Suprapubic skin (tissue), 4 donors: ENCODE measurements at regions not wholly inside any gene's neighbourhood (a gene's known extent, or its start where the extent isn't known, plus 50 kb on each side); places are given as distances from the start of the nearest gene placed in this dataset.

Experiments used
- DNase-seq, 2 donors: peaks; one replicate each; pipeline ENCODE4 v3.0.0-alpha.2; 2019; ENCODE audit warnings: low spot score in 2 of 2
- H3K27ac ChIP-seq: fragments of 200-600 bp; sonication (generic); one replicate; pipeline ENCODE4 v1.5.1; 2019
- H3K27me3 ChIP-seq: fragments of 200-600 bp; sonication (generic); one replicate; pipeline ENCODE4 v1.5.1; 2019
- H3K36me3 ChIP-seq: fragments of 200-600 bp; sonication (generic); one replicate; pipeline ENCODE4 v1.5.1; 2019
- H3K4me1 ChIP-seq: fragments of 200-600 bp; sonication (generic); one replicate; pipeline ENCODE4 v1.5.1; 2019
- H3K4me3 ChIP-seq: fragments of 200-600 bp; sonication (generic); one replicate; pipeline ENCODE4 v1.5.1; 2019; ENCODE audit warnings: mild to moderate bottlenecking
- H3K9me3 ChIP-seq: fragments of 200-600 bp; sonication (generic); one replicate; pipeline ENCODE4 v1.5.1; 2019
- EP300 ChIP-seq: sonication (generic); formaldehyde crosslinking; IDR thresholded peaks from one replicate; pipeline ENCODE4 v1.6.1; 2017; ENCODE audit warnings: antibody characterized with exemption
- POLR2A ChIP-seq, 2 donors: fragments of 450-650 bp; IDR thresholded peaks; one replicate each; pipeline ENCODE4 v1.6.1; 2017; ENCODE audit warnings: antibody characterized with exemption in 2 of 2, mild to moderate bottlenecking in 2 of 2, moderate library complexity in 2 of 2
- POLR2AphosphoS5 ChIP-seq, 3 donors: sonication (generic); formaldehyde crosslinking; IDR thresholded peaks; one replicate each; pipeline ENCODE4 v1.6.1; 2017; ENCODE audit warnings: antibody characterized with exemption in 3 of 3
- WGBS: methylation state at CpG from one replicate; pipeline ENCODE4 v1.1.5; 2018; 5-methylcytosine and 5-hydroxymethylcytosine counted together
- TF ChIP-seq, protein P1 (sequence below), 2 donors: fragments of 200-600 bp in 1 of 2; fragments of 450-650 bp in 1 of 2; sonication (generic) in 1 of 2; IDR thresholded peaks; one replicate each; pipeline ENCODE4 v1.5.1; 2016 to 2019; ENCODE audit warnings: antibody characterized with exemption in 2 of 2, mild to moderate bottlenecking in 1 of 2, moderate library complexity in 1 of 2

GRCh38 chr6:26269531-26270485, 95.2 kb upstream of the BTN3A2 start:
- Histone ChIP-seq H3K27me3 (no peaks in the 10 kb centered on the region), H3K9me3 (no peaks in the 10 kb centered on the region), H3K4me3 (no peak overlapping the region), H3K27ac (no peak overlapping the region), H3K4me1 (peaks cover 29% of the 10 kb centered on the region), H3K36me3 (no peaks in the 10 kb centered on the region)
- no peak for DNase-seq
- TF ChIP-seq, protein P1, sequence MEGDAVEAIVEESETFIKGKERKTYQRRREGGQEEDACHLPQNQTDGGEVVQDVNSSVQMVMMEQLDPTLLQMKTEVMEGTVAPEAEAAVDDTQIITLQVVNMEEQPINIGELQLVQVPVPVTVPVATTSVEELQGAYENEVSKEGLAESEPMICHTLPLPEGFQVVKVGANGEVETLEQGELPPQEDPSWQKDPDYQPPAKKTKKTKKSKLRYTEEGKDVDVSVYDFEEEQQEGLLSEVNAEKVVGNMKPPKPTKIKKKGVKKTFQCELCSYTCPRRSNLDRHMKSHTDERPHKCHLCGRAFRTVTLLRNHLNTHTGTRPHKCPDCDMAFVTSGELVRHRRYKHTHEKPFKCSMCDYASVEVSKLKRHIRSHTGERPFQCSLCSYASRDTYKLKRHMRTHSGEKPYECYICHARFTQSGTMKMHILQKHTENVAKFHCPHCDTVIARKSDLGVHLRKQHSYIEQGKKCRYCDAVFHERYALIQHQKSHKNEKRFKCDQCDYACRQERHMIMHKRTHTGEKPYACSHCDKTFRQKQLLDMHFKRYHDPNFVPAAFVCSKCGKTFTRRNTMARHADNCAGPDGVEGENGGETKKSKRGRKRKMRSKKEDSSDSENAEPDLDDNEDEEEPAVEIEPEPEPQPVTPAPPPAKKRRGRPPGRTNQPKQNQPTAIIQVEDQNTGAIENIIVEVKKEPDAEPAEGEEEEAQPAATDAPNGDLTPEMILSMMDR (IDR thresholded peaks at IDR 0.05), result no peak
- TF ChIP-seq POLR2A (IDR thresholded peaks at IDR 0.05) (no peak), EP300 (no peak), POLR2AphosphoS5 (IDR thresholded peaks at IDR 0.05) (no peak)
- 41% methylated on average over 4 of the region's 4 CpGs for WGBS

DNA sequence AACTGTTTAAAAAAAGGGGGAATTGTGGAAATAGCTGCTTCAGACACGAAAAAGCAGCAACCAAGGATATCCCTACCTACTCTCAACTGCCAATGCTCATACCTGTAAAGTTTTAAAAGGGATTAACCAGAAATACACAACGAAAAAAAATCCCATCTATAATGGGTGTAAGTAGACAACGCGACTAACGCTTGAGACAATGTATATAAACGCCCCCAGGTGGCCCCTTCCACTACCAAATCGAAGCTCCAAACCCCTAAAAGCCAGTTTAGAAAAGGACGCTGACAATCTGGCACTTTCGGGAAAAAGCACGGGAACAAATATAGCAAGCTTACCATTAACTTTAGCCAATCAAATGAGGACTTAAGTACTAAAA, 94.5 kb upstream of the BTN3A2 start:
- H3K4me1 ChIP-seq, result peaks cover 29% of the 10 kb centered on the region
- DNase-seq, result no peak
- H3K9me3 ChIP-seq, result no peaks in the 10 kb centered on the region
- H3K27me3 ChIP-seq, result no peaks in the 10 kb centered on the region
- H3K4me3 ChIP-seq, result peak overlapping the region; percentile 59
- 26% methylated on average over 10 of the region's 10 CpGs for WGBS
- H3K27ac ChIP-seq, result no peak overlapping the region
- H3K36me3 ChIP-seq, result no peaks in the 10 kb centered on the region
- TF ChIP-seq EP300 (no peak), POLR2A (IDR thresholded peaks at IDR 0.05) (no peak)
- TF ChIP-seq, protein P1 (IDR thresholded peaks at IDR 0.05), result no peak

- peak in 1 of 3 donors; percentile 82 for TF ChIP-seq POLR2AphosphoS5 (IDR thresholded peaks at IDR 0.05)
- TF ChIP-seq POLR2A (IDR thresholded peaks at IDR 0.05), result no peak
- H3K27ac ChIP-seq, result peak overlapping the region; percentile 95
- H3K27me3 ChIP-seq, result no peaks in the 10 kb centered on the region
- H3K4me1 ChIP-seq, result peaks cover 29% of the 10 kb centered on the region
- 6% methylated on average over 22 of the region's 49 CpGs for WGBS
- H3K9me3 ChIP-seq, result no peaks in the 10 kb centered on the region
- peak in 1 of 2 donors; percentile 71 for DNase-seq
- peak overlapping the region; percentile 59 for H3K4me3 ChIP-seq
- no peaks in the 10 kb centered on the region for H3K36me3 ChIP-seq
Observed at GRCh38 chr6:26270903-26271667, 93.9 kb upstream of the BTN3A2 start.

GRCh38 chr6:26271668-26272024, 93.4 kb upstream of the BTN3A2 start:
- H3K9me3 ChIP-seq, result no peaks in the 10 kb centered on the region
- WGBS, result under 1% methylated on average over 9 of the region's 9 CpGs
- H3K36me3 ChIP-seq, result no peaks in the 10 kb centered on the region
- no peak for DNase-seq
- no peak for TF ChIP-seq EP300
- no peak for TF ChIP-seq POLR2AphosphoS5 (IDR thresholded peaks at IDR 0.05)
- TF ChIP-seq, protein P1 (IDR thresholded peaks at IDR 0.05), result no peak
- TF ChIP-seq POLR2A (IDR thresholded peaks at IDR 0.05), result no peak
- no peaks in the 10 kb centered on the region for H3K27me3 ChIP-seq
- H3K27ac ChIP-seq, result peak overlapping the region; percentile 95
- peak overlapping the region; percentile 59 for H3K4me3 ChIP-seq
- H3K4me1 ChIP-seq, result peaks cover 29% of the 10 kb centered on the region

- H3K4me3 ChIP-seq, result peak overlapping the region; percentile 59
- no peaks in the 10 kb centered on the region for H3K27me3 ChIP-seq
- H3K9me3 ChIP-seq, result no peaks in the 10 kb centered on the region
- peak; percentile 79 to 84 for DNase-seq
- WGBS, result 7% methylated on average over 22 of the region's 31 CpGs
- TF ChIP-seq EP300 (no peak), POLR2A (IDR thresholded peaks at IDR 0.05) (no peak), POLR2AphosphoS5 (IDR thresholded peaks at IDR 0.05) (no peak)
- TF ChIP-seq, protein P1 (IDR thresholded peaks at IDR 0.05), result no peak
- no peaks in the 10 kb centered on the region for H3K36me3 ChIP-seq
- H3K27ac ChIP-seq, result peak overlapping the region; percentile 95
- peaks cover 29% of the 10 kb centered on the region for H3K4me1 ChIP-seq
Observed at GRCh38 chr6:26272171-26272637, 92.8 kb upstream of the BTN3A2 start.
